GDM1 (cell line): ENCODE measurements at regions not wholly inside any gene's neighbourhood (a gene's known extent, or its start where the extent isn't known, plus 50 kb on each side); places are given as distances from the start of the nearest gene placed in this dataset.

Source experiments
- DNase-seq: peaks from one replicate; lab custom pipeline; 2025; lab: John Stamatoyannopoulos, UW

GRCh38 chr9:32294106-32294505, 90.3 kb upstream of the ACO1 start:
- DNase-seq, result no peak

DNA sequence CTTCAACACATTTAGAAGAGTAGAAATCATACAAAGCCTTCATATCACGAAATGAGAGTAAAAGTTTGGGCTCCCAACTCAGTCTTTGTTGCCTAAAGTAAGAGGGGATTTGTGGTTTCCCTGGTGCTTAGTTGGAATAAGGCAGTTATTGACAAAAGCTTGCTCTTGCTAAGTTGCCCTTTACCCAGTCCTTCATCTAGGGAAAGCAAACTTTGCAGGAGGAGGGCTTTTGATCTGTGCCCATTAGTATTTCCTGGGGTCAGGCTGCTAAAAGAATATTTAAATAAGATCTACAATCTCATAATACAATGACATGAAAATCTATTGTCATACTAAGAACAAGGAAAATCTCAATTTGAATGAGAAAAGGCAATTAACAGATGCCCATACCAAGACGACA, 84.1 kb upstream of the ACO1 start:
- DNase-seq, result no peak

GRCh38 chr9:32304495-32304894, 79.9 kb upstream of the ACO1 start:
- DNase-seq, result no peak

- no peak for DNase-seq
These were observed 78.4 kb upstream of the ACO1 start for GRCh38 chr9:32306006-32306405.

DNA sequence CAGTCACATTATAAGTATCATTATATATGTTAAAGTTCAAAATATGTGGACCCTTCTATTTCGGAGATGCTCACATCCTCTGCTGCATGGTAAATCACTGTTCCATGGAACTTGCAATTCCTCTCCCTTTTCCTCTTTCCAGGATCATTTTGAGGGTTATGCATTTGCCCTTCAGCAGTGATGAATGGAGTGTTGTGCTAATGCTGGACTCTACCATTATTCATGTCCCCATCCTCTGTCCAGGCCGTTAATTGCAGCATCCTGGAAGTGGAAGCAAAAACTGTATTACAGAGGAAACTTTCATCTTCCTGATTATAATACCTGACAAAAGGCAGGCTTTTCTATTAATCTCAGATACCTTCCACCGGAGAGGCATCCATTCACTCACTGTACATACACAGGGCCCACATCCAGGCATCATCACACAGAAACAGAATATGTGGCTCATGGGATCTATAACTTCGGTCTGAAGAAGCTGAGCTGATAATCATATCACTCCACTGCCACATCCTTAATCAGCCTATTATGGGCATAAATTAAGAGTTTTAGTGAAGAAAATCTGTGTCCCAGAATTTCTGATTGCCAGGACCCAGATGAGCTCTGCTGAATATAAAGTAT, 65.0 kb upstream of the ACO1 start:
- DNase-seq, result no peak

- no peak for DNase-seq
These were observed 61.8 kb upstream of the ACO1 start for GRCh38 chr9:32322622-32323021.

GRCh38 chr9:32326146-32326545, 58.3 kb upstream of the ACO1 start:
- no peak for DNase-seq

DNA sequence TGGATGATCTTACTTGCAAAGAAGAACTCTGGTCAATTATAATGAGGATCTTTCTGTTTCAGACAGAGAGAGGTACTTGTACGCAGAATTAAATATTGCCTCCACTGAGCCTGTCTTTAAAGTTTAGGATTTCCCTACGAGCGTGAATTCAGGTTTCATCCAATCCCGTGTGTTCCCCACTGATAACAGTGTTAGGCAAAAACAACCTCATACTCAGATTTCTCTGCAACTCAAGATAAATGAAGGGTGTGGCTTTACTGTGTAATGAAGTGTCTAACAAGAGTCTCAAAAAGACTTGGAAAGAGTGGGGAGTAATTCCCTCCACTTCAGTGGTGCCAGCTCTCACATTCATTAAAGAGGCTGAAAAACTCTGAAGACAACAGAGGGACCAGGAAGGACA, 53.2 kb upstream of the ACO1 start:
- no peak for DNase-seq

DNA sequence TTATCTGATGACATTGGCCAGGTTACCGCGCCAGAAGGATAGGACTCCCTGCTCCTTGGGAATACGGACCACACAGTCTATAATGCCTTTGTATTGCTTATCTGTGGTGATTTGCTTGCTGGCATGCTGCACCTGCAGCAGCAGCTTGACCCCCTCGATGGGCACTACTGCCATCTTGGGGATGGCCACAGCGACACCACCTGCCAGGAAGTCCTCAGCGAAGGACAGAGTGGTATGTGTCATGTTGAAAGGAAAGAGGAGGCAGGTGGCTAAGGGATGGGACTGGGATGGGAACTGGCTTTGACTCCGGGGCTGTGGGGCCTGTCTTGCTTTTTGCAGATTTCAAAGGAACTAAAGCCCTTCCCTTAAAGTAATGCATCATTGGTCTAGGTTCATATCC, 50.3 kb upstream of the ACO1 start:
- no peak for DNase-seq
